K562 (cell line): ENCODE measurements at regions not wholly inside any gene's neighbourhood (a gene's known extent, or its start where the extent isn't known, plus 50 kb on each side); places are given as distances from the start of the nearest gene placed in this dataset.

Source experiments
- ATAC-seq: fragments of 200-7000 bp; cut with Tn5 transposase; 3 replicates; pipeline ENCODE4 v1.9.1; 2020; ENCODE audit warnings: moderate library complexity
- BruUV-seq: library from RNA; stranded (reverse); fragments of 400-500 nt; replicated peaks from 2 replicates; lab custom pipeline; 2021; lab: Mats Ljungman, UMichigan
- CTCF ChIA-PET: fragments of 300-600 bp; formaldehyde crosslinking; extraction: SDS; loops from one replicate; lab custom pipeline; 2021; ENCODE audit warnings: low intra/inter-chr PET ratio; lab: Yijun Ruan, JAX
- POLR2A ChIA-PET: fragments of 300-600, 350-650 bp; sonication (Branson Sonifier 250); formaldehyde crosslinking; extraction: SDS; loops from one replicate; lab custom pipeline; 2021; ENCODE audit warnings: antibody characterized with exemption, inconsistent platforms; lab: Yijun Ruan, JAX
- DNase-seq, 4 experiments: peaks; one replicate each; pipeline versions ENCODE4 v3.0.0 to v3.0.0-alpha.2; 2011 to 2018; ENCODE audit warnings: low spot score in 3 of 4, mixed read lengths in 3 of 4; ENCODE audit errors: extremely low read depth in 1 of 4
- FAIRE-seq: peaks from 2 replicates; lab custom pipeline; 2011; peaks lifted over from hg19 to GRCh38; lab: Jason Lieb, UNC
- H2AFZ ChIP-seq: 2 replicates; pipeline ENCODE4 v1.6.0; 2011; ENCODE audit warnings: low read depth, low read length, control low read depth, inconsistent platforms
- H3K27ac ChIP-seq: fragments of 200-600 bp; 3 replicates; pipeline ENCODE4 v1.8.0; 2011; ENCODE audit warnings: low read depth, mild to moderate bottlenecking, control low read depth, inconsistent platforms, low read length, moderate library complexity, mixed read lengths; ENCODE audit errors: extremely low read depth
- H3K27me3 ChIP-seq, 2 experiments: fragments of 300-600 bp in 1 of 2; 2 replicates in 1 of 2; 3 replicates in 1 of 2; pipeline versions ENCODE4 v1.6.0 to v1.8.0; 2011; ENCODE audit warnings: inconsistent platforms in 2 of 2, low read length in 2 of 2, mild to moderate bottlenecking in 1 of 2, mixed read lengths in 1 of 2, moderate library complexity in 1 of 2; ENCODE audit not compliant: control insufficient read depth in 2 of 2, insufficient read depth in 2 of 2
- H3K36me3 ChIP-seq: fragments of 300-600 bp; 3 replicates; pipeline ENCODE4 v1.8.0; 2011; ENCODE audit warnings: mild to moderate bottlenecking, low read length, inconsistent platforms; ENCODE audit not compliant: control insufficient read depth, insufficient read depth
- H3K4me1 ChIP-seq, 2 experiments: fragments of 200-600 bp in 1 of 2; replicated peaks in 1 of 2; 2 replicates in 1 of 2; 3 replicates in 1 of 2; pipeline versions ENCODE4 v1.5.1 to v1.8.0; 2011; ENCODE audit warnings: inconsistent platforms in 2 of 2, low read length in 2 of 2, mild to moderate bottlenecking in 1 of 2, mixed read lengths in 1 of 2, moderate library complexity in 1 of 2; ENCODE audit not compliant: control insufficient read depth in 2 of 2, insufficient read depth in 2 of 2
- H3K4me2 ChIP-seq: 2 replicates; pipeline ENCODE4 v1.6.1; 2011; ENCODE audit warnings: low read length, control low read depth, inconsistent platforms, mixed read lengths; ENCODE audit not compliant: insufficient read depth
- H3K4me3 ChIP-seq: fragments of 200-600 bp; sonication (generic), shearing (Covaris generic); 2 replicates; pipeline ENCODE4 v1.5.1; 2016; ENCODE audit warnings: control low read depth, inconsistent platforms
- H3K79me2 ChIP-seq: fragments of 200-600 bp; 3 replicates; pipeline ENCODE4 v1.8.0; 2011; ENCODE audit warnings: low read length, inconsistent platforms; ENCODE audit not compliant: control insufficient read depth, insufficient read depth
- H3K9ac ChIP-seq, 2 experiments: 2 replicates each; pipeline versions ENCODE4 v1.6.0 to v1.6.1; 2011; ENCODE audit warnings: low read depth in 2 of 2, low read length in 2 of 2, control low read depth in 1 of 2, inconsistent platforms in 1 of 2, mild to moderate bottlenecking in 1 of 2, mixed read lengths in 1 of 2; ENCODE audit not compliant: insufficient read depth in 1 of 2
- H3K9me1 ChIP-seq: one replicate; pipeline ENCODE4 v1.6.0; 2011; ENCODE audit warnings: inconsistent platforms, mild to moderate bottlenecking, low read length, moderate library complexity; ENCODE audit not compliant: control insufficient read depth, insufficient read depth
- H3K9me3 ChIP-seq: replicated peaks from 2 replicates; pipeline ENCODE4 v1.5.1; 2011; ENCODE audit warnings: low read depth, low read length, inconsistent platforms; ENCODE audit not compliant: control insufficient read depth, insufficient read depth
- H4K20me1 ChIP-seq: replicated peaks from 2 replicates; pipeline ENCODE4 v1.6.1; 2011; ENCODE audit warnings: low read length, inconsistent platforms, mixed read lengths; ENCODE audit not compliant: control insufficient read depth, insufficient read depth
- ATF3 ChIP-seq, 2 experiments: fragments of 450-650 bp in 1 of 2; sonication (generic) in 1 of 2; formaldehyde crosslinking in 1 of 2; IDR thresholded peaks in 1 of 2; conservative IDR thresholded peaks in 1 of 2; 2 replicates each; pipeline versions ENCODE4 v1.6.1 to v1.8.1; 2016 to 2023; ENCODE audit warnings: mild to moderate bottlenecking in 2 of 2, moderate library complexity in 2 of 2, inconsistent platforms in 1 of 2, missing genetic modification reagents in 1 of 2
- EGR1 ChIP-seq: fragments of 450-650 bp; conservative IDR thresholded peaks from 2 replicates; pipeline ENCODE4 v1.6.1; 2017; ENCODE audit warnings: mild to moderate bottlenecking
- NBN ChIP-seq: fragments of 450-650 bp; IDR thresholded peaks from 2 replicates; pipeline ENCODE4 v1.6.1; 2016; ENCODE audit warnings: low read depth, mild to moderate bottlenecking
- NEUROD1 ChIP-seq: fragments of 150-350 bp; IDR thresholded peaks from 2 replicates; pipeline ENCODE4 v1.6.1; 2014; ENCODE audit warnings: borderline replicate concordance, low read length, low read depth; ENCODE audit not compliant: partially characterized antibody
- NFIC ChIP-seq: fragments of 450-650 bp; IDR thresholded peaks from 2 replicates; pipeline ENCODE4 v1.6.1; 2017; ENCODE audit warnings: mild to moderate bottlenecking, inconsistent platforms
- STAT5B ChIP-seq: fragments of 250-450 bp; sonication (Bioruptor Pico); IDR thresholded peaks from 2 replicates; pipeline ENCODE4 v1.8.0; 2021; ENCODE audit warnings: mild to moderate bottlenecking, inconsistent platforms
- THRAP3 ChIP-seq: fragments of 450-650 bp; IDR thresholded peaks from 2 replicates; pipeline ENCODE4 v1.6.1; 2016; ENCODE audit warnings: mild to moderate bottlenecking, inconsistent platforms, borderline replicate concordance
- ZBTB2 ChIP-seq: fragments of 450-650 bp; IDR thresholded peaks from 2 replicates; pipeline ENCODE4 v1.6.1; 2016; ENCODE audit warnings: antibody characterized with exemption
- ZSCAN29 ChIP-seq: fragments of 450-650 bp; IDR thresholded peaks from 2 replicates; pipeline ENCODE4 v1.6.1; 2017
- WGBS: fragments of 100-300 bp; shearing (Covaris generic); methylation state at CpG from one replicate; pipeline ENCODE4 v1.1.6; 2016; ENCODE audit warnings: low coverage, mixed read lengths; ENCODE audit not compliant: insufficient coverage; ENCODE audit errors: missing lambda C conversion rate; 5-methylcytosine and 5-hydroxymethylcytosine counted together
- in situ Hi-C: fragments of 300-500 bp; cut with MboI; formaldehyde crosslinking; loops from 4 replicates; pipeline ENCODE4 v1.15.0; 2018; ENCODE audit warnings: inconsistent platforms, mixed read lengths
- intact Hi-C: fragments of 100-400 bp; cut with micrococcal nuclease; formaldehyde crosslinking; loops from 2 replicates; pipeline ENCODE4 v1.14.2; 2022

- Histone ChIP-seq H2AFZ (no peak overlapping the region), H3K36me3 (no peaks in the 10 kb centered on the region; the same call in 2 of the 3 replicates)
These were observed 182.5 kb downstream of the KCNRG start for GRCh38 chr13:50197705-50198104.

More at GRCh38 chr13:50197705-50198104, 182.5 kb downstream of the KCNRG start:
- DNase-seq: no peak
- no peak overlapping the region for H3K4me2 ChIP-seq
- H3K9ac ChIP-seq: no peak overlapping the region
- H4K20me1 ChIP-seq: no peaks in the 10 kb centered on the region; the same call in 1 of the 2 replicates
- H3K27ac ChIP-seq: peak overlapping the region; percentile 48; the same call in 1 of the 3 replicates
- 47% methylated on average over 2 of the region's 2 CpGs for WGBS
- peaks cover 11 to 43% of the 10 kb centered on the region in 2 experiments for H3K4me1 ChIP-seq
- FAIRE-seq: no peak
- peaks cover 41% of the 10 kb centered on the region for H3K79me2 ChIP-seq
- no peaks in the 10 kb centered on the region for H3K27me3 ChIP-seq
- ChIA-PET POLR2A (no interaction called here), CTCF (no interaction called here)
- intact Hi-C loops: no loop called here
- ATAC-seq: no peak
- no peaks in the 10 kb centered on the region for H3K9me3 ChIP-seq
- H3K9me1 ChIP-seq: peaks cover 2% of the 10 kb centered on the region
- no TSS peak for BruUV-seq
- H3K4me3 ChIP-seq: no peak overlapping the region
- in situ Hi-C loops: no loop called here
- TF ChIP-seq ATF3 (IDR thresholded peaks at IDR 0.05) (peak; percentile 17; the same call in 1 of the 2 replicates), ATF3 (CRISPR knock-in tag; conservative IDR thresholded peaks at IDR 0.05) (no peak), NEUROD1 (no peak), THRAP3 (no peak), STAT5B (CRISPR knock-in tag) (no peak), ZBTB2 (no peak), ZSCAN29 (no peak), NFIC (0 out of 2 replicates have a peak, but pooled peaks have one; percentile 4), EGR1 (no peak), NBN (no peak)
